Muscle layer of colon (tissue), 2 donors: ENCODE measurements at regions not wholly inside any gene's neighbourhood (a gene's known extent, or its start where the extent isn't known, plus 50 kb on each side); places are given as distances from the start of the nearest gene placed in this dataset.

ENCODE experiments used
- H3K27ac ChIP-seq: one replicate; pipeline ENCODE4 v1.7.0; 2013; ENCODE audit warnings: low read depth, mild to moderate bottlenecking, low read length, moderate library complexity
- H3K27me3 ChIP-seq, 2 donors: one replicate each; pipeline ENCODE4 v1.7.0; 2013; ENCODE audit warnings: low read length in 2 of 2, mild to moderate bottlenecking in 2 of 2; ENCODE audit not compliant: insufficient read depth in 2 of 2, control insufficient read depth in 1 of 2
- H3K36me3 ChIP-seq: one replicate; pipeline ENCODE4 v1.7.0; 2013; ENCODE audit warnings: mild to moderate bottlenecking, low read length; ENCODE audit not compliant: insufficient read depth
- H3K4me1 ChIP-seq: one replicate; pipeline ENCODE4 v1.7.0; 2013; ENCODE audit warnings: mild to moderate bottlenecking, low read length; ENCODE audit not compliant: insufficient read depth
- H3K4me3 ChIP-seq, 2 donors: one replicate each; pipeline ENCODE4 v1.7.0; 2013; ENCODE audit warnings: low read length in 2 of 2, low read depth in 1 of 2, mild to moderate bottlenecking in 1 of 2, moderate library complexity in 1 of 2
- H3K9ac ChIP-seq: one replicate; pipeline ENCODE4 v1.7.0; 2013; ENCODE audit warnings: low read length
- H3K9me3 ChIP-seq: one replicate; pipeline ENCODE4 v1.7.0; 2013; ENCODE audit warnings: mild to moderate bottlenecking, low read length
- donor health status: abdominal sarcoma.
- donor health status: Adenocarcinoma of cecum.

GRCh38 chr6:56775498-56776166, 132.9 kb upstream of the DST start:
- Histone ChIP-seq H3K27ac (no peak overlapping the region), H3K36me3 (no peaks in the 10 kb centered on the region), H3K27me3 (no peaks in the 10 kb centered on the region), H3K4me1 (peaks cover 23% of the 10 kb centered on the region), H3K9me3 (no peaks in the 10 kb centered on the region), H3K9ac (no peak overlapping the region), H3K4me3 (no peak overlapping the region)

- H3K9me3 ChIP-seq: no peaks in the 10 kb centered on the region
- no peaks in the 10 kb centered on the region for H3K27me3 ChIP-seq
- no peaks in the 10 kb centered on the region for H3K36me3 ChIP-seq
- H3K4me1 ChIP-seq: peaks cover 36% of the 10 kb centered on the region
- H3K27ac ChIP-seq: peak overlapping the region; percentile 19
- no peak overlapping the region for H3K9ac ChIP-seq
- H3K4me3 ChIP-seq: no peak overlapping the region
Observed at GRCh38 chr6:56772737-56773184, 130.1 kb upstream of the DST start.

GRCh38 chr6:56771929-56772607, 129.4 kb upstream of the DST start:
- no peak overlapping the region for H3K9ac ChIP-seq
- H3K4me3 ChIP-seq: no peak overlapping the region
- no peaks in the 10 kb centered on the region for H3K36me3 ChIP-seq
- H3K4me1 ChIP-seq: peaks cover 41% of the 10 kb centered on the region
- no peaks in the 10 kb centered on the region for H3K27me3 ChIP-seq
- H3K9me3 ChIP-seq: no peaks in the 10 kb centered on the region
- H3K27ac ChIP-seq: no peak overlapping the region

GRCh38 chr6:56771189-56771588, 128.5 kb upstream of the DST start:
- Histone ChIP-seq H3K27me3 (no peaks in the 10 kb centered on the region), H3K4me1 (peaks cover 49% of the 10 kb centered on the region), H3K36me3 (no peaks in the 10 kb centered on the region), H3K27ac (no peak overlapping the region), H3K4me3 (no peak overlapping the region), H3K9ac (no peak overlapping the region), H3K9me3 (no peaks in the 10 kb centered on the region)

- Histone ChIP-seq H3K27ac (no peak overlapping the region), H3K9ac (no peak overlapping the region), H3K27me3 (no peaks in the 10 kb centered on the region), H3K4me3 (no peak overlapping the region), H3K4me1 (peaks cover 61% of the 10 kb centered on the region), H3K36me3 (no peaks in the 10 kb centered on the region), H3K9me3 (no peaks in the 10 kb centered on the region)
Observed at GRCh38 chr6:56770011-56770520, 127.4 kb upstream of the DST start.

GRCh38 chr6:56767892-56768531, 125.3 kb upstream of the DST start:
- H3K9me3 ChIP-seq: no peaks in the 10 kb centered on the region
- peaks cover 78% of the 10 kb centered on the region for H3K4me1 ChIP-seq
- no peaks in the 10 kb centered on the region for H3K27me3 ChIP-seq
- no peak overlapping the region for H3K27ac ChIP-seq
- no peaks in the 10 kb centered on the region for H3K36me3 ChIP-seq
- H3K4me3 ChIP-seq: no peak overlapping the region
- H3K9ac ChIP-seq: no peak overlapping the region

- Histone ChIP-seq H3K27ac (no peak overlapping the region), H3K9ac (no peak overlapping the region), H3K9me3 (no peaks in the 10 kb centered on the region), H3K36me3 (no peaks in the 10 kb centered on the region), H3K4me3 (no peak overlapping the region), H3K27me3 (no peaks in the 10 kb centered on the region), H3K4me1 (peaks cover 74% of the 10 kb centered on the region)
Observed at GRCh38 chr6:56767435-56767834, 124.7 kb upstream of the DST start.

- Histone ChIP-seq H3K9ac (no peak overlapping the region), H3K4me3 (no peak overlapping the region), H3K27ac (no peak overlapping the region), H3K36me3 (no peaks in the 10 kb centered on the region), H3K9me3 (no peaks in the 10 kb centered on the region), H3K27me3 (no peaks in the 10 kb centered on the region), H3K4me1 (peaks cover 68% of the 10 kb centered on the region)
Observed at GRCh38 chr6:56766806-56767178, 124.1 kb upstream of the DST start.

GRCh38 chr6:56766139-56766805, 123.6 kb upstream of the DST start:
- no peaks in the 10 kb centered on the region for H3K9me3 ChIP-seq
- no peak overlapping the region for H3K9ac ChIP-seq
- H3K36me3 ChIP-seq: no peaks in the 10 kb centered on the region
- H3K27me3 ChIP-seq: no peaks in the 10 kb centered on the region
- no peak overlapping the region for H3K4me3 ChIP-seq
- peak overlapping the region; percentile 41 for H3K27ac ChIP-seq
- H3K4me1 ChIP-seq: peaks cover 62% of the 10 kb centered on the region

GRCh38 chr6:56765494-56765893, 122.8 kb upstream of the DST start:
- Histone ChIP-seq H3K4me1 (peaks cover 60% of the 10 kb centered on the region), H3K4me3 (no peak overlapping the region), H3K9me3 (no peaks in the 10 kb centered on the region), H3K27ac (no peak overlapping the region), H3K36me3 (no peaks in the 10 kb centered on the region), H3K9ac (no peak overlapping the region), H3K27me3 (no peaks in the 10 kb centered on the region)

- Histone ChIP-seq H3K4me1 (peaks cover 59% of the 10 kb centered on the region), H3K27me3 (no peaks in the 10 kb centered on the region), H3K36me3 (no peaks in the 10 kb centered on the region), H3K9me3 (no peaks in the 10 kb centered on the region), H3K4me3 (no peak overlapping the region), H3K9ac (no peak overlapping the region), H3K27ac (peak overlapping the region; percentile 47)
Observed at GRCh38 chr6:56764081-56764566, 121.4 kb upstream of the DST start.
